HCT116 (cell line): ENCODE measurements at regions not wholly inside any gene's neighbourhood (a gene's known extent, or its start where the extent isn't known, plus 50 kb on each side); places are given as distances from the start of the nearest gene placed in this dataset.

Experiments used
- ATAC-seq: fragments of 200-7000 bp; cut with Tn5 transposase; 2 replicates; pipeline ENCODE4 v1.9.1; 2020; ENCODE audit warnings: mild to moderate bottlenecking, moderate library complexity
- BruUV-seq: library from RNA; stranded (reverse); fragments of 400-500 nt; replicated peaks from 2 replicates; lab custom pipeline; 2021; lab: Mats Ljungman, UMichigan
- CTCF ChIA-PET: fragments of 300-600 bp; sonication (Branson Sonifier 250); formaldehyde crosslinking; loops from one replicate; lab custom pipeline; 2021; ENCODE audit warnings: antibody characterized with exemption; lab: Charles Lee
- POLR2A ChIA-PET: fragments of 300-600, 350-600 bp; sonication (Branson Sonifier 250); formaldehyde crosslinking; loops from one replicate; lab custom pipeline; 2021; ENCODE audit warnings: antibody characterized with exemption; lab: Charles Lee
- RAD21 ChIA-PET, 2 experiments: fragments of 300-600 bp; sonication (Branson Sonifier 250); formaldehyde crosslinking; loops; one replicate each; lab custom pipeline; 2023; ENCODE audit warnings: low total read pairs in 2 of 2; ENCODE audit not compliant: uncharacterized antibody in 2 of 2, unreplicated experiment in 2 of 2, low non-redundant PET in 1 of 2; lab: Charles Lee
- DNase-seq: peaks from one replicate; pipeline ENCODE4 v3.0.0-alpha.2; 2010; ENCODE audit warnings: low read depth, low spot score
- H2AFZ ChIP-seq: fragments of 200-600 bp; shearing (Covaris generic), sonication (generic); 2 replicates; pipeline ENCODE4 v1.6.1; 2017; ENCODE audit warnings: low read depth, mixed run types, mixed read lengths, antibody characterized with exemption, low read length; ENCODE audit not compliant: poor library complexity, severe bottlenecking
- H3K27ac ChIP-seq: 2 replicates; pipeline ENCODE4 v1.5.1; 2012; ENCODE audit warnings: low read depth, low read length
- H3K27me3 ChIP-seq: fragments of 200-600 bp; sonication (generic); 2 replicates; pipeline ENCODE4 v1.6.1; 2016; ENCODE audit warnings: mixed run types, low read length, mixed read lengths; ENCODE audit not compliant: insufficient read depth
- H3K36me3 ChIP-seq, 2 experiments: fragments of 200-500 bp in 1 of 2; fragments of 200-600 bp in 1 of 2; sonication (Bioruptor generic) in 1 of 2; sonication (generic) in 1 of 2; 2 replicates each; pipeline versions ENCODE4 v1.5.1 to v1.6.1; 2014 to 2016; ENCODE audit warnings: low read length in 2 of 2, inconsistent platforms in 1 of 2, mixed read lengths in 1 of 2, mixed run types in 1 of 2; ENCODE audit not compliant: insufficient read depth in 2 of 2, control insufficient read depth in 1 of 2
- H3K4me1 ChIP-seq, 2 experiments: fragments of 200-600 bp in 1 of 2; sonication (generic) in 1 of 2; 2 replicates each; pipeline versions ENCODE4 v1.5.1 to v1.6.1; 2012 to 2017; ENCODE audit warnings: low read length in 2 of 2, inconsistent platforms in 1 of 2, mild to moderate bottlenecking in 1 of 2, mixed read lengths in 1 of 2, mixed run types in 1 of 2, moderate library complexity in 1 of 2; ENCODE audit not compliant: insufficient read depth in 2 of 2, control insufficient read depth in 1 of 2
- H3K4me2 ChIP-seq: fragments of 200-600 bp; sonication (generic); 2 replicates; pipeline ENCODE4 v1.6.1; 2017; ENCODE audit warnings: mixed run types, low read length, mixed read lengths
- H3K4me3 ChIP-seq, 2 experiments: fragments of 200-600 bp in 1 of 2; sonication (generic) in 1 of 2; replicated peaks in 1 of 2; 2 replicates each; pipeline ENCODE4 v1.5.1; 2011 to 2016; ENCODE audit warnings: low read length in 2 of 2, control low read depth in 1 of 2, low read depth in 1 of 2, mild to moderate bottlenecking in 1 of 2, mixed read lengths in 1 of 2, mixed run types in 1 of 2
- H3K79me2 ChIP-seq: fragments of 200-600 bp; sonication (generic); 2 replicates; pipeline ENCODE4 v1.6.1; 2017; ENCODE audit warnings: mild to moderate bottlenecking, mixed run types, low read length, moderate library complexity, mixed read lengths; ENCODE audit not compliant: insufficient read depth
- H3K9ac ChIP-seq: fragments of 200-600 bp; sonication (generic); 2 replicates; pipeline ENCODE4 v1.6.1; 2016; ENCODE audit warnings: low read length, mixed read lengths
- H3K9me2 ChIP-seq: fragments of 200-600 bp; sonication (generic), shearing (Covaris generic); 2 replicates; pipeline ENCODE4 v1.6.1; 2017; ENCODE audit warnings: mixed run types, mild to moderate bottlenecking, moderate library complexity; ENCODE audit not compliant: insufficient read depth
- H3K9me3 ChIP-seq, 2 experiments: fragments of 200-500 bp in 1 of 2; fragments of 200-600 bp in 1 of 2; sonication (Bioruptor generic) in 1 of 2; sonication (generic) in 1 of 2; 2 replicates each; pipeline ENCODE4 v1.6.1; 2014 to 2017; ENCODE audit warnings: low read length in 2 of 2, mixed read lengths in 2 of 2, inconsistent platforms in 1 of 2, low read depth in 1 of 2, mild to moderate bottlenecking in 1 of 2, mixed run types in 1 of 2, moderate library complexity in 1 of 2; ENCODE audit not compliant: control insufficient read depth in 1 of 2, insufficient read depth in 1 of 2
- H4K20me1 ChIP-seq: fragments of 200-600 bp; sonication (generic), shearing (Covaris generic); 2 replicates; pipeline ENCODE4 v1.6.1; 2017; ENCODE audit warnings: mixed run types, mild to moderate bottlenecking, moderate library complexity; ENCODE audit not compliant: insufficient read depth
- CTCF ChIP-seq, 3 experiments: fragments of 200-600 bp in 1 of 3; sonication (generic) in 1 of 3; IDR thresholded peaks in 2 of 3; conservative IDR thresholded peaks in 1 of 3; 2 replicates each; pipeline ENCODE4 v1.5.1; 2012 to 2017; ENCODE audit warnings: low read depth in 2 of 3, low read length in 2 of 3, antibody characterized with exemption in 1 of 3, borderline replicate concordance in 1 of 3, control low read depth in 1 of 3, mild to moderate bottlenecking in 1 of 3, mixed read lengths in 1 of 3, mixed run types in 1 of 3, moderate library complexity in 1 of 3; ENCODE audit not compliant: insufficient read depth in 1 of 3
- RAD21 ChIP-seq: IDR thresholded peaks from 2 replicates; pipeline ENCODE4 v1.6.1; 2012; ENCODE audit warnings: low read depth, mild to moderate bottlenecking
- SRF ChIP-seq: IDR thresholded peaks from 2 replicates; pipeline ENCODE4 v1.6.1; 2012; ENCODE audit warnings: low read depth
- TCF7L2 ChIP-seq: IDR thresholded peaks from 2 replicates; pipeline ENCODE4 v1.7.0; 2011; ENCODE audit warnings: borderline replicate concordance, inconsistent platforms; ENCODE audit not compliant: insufficient read depth, insufficient read length; ENCODE audit errors: extremely low read depth
- intact Hi-C: fragments of 100-400 bp; cut with micrococcal nuclease; formaldehyde crosslinking; loops from 2 replicates; pipeline ENCODE4 v1.10.0; 2022

GRCh38 chr3:59153648-59154047 lies 103.8 kb upstream of the CFAP20DC start:
- H2AFZ ChIP-seq: no peak overlapping the region
- intact Hi-C loops: no loop called here
- no peaks in the 10 kb centered on the region for H3K79me2 ChIP-seq
- POLR2A ChIA-PET: no interaction called here
- no peak overlapping the region for H3K9ac ChIP-seq
- no TSS peak for BruUV-seq
- DNase-seq: no peak
- no peaks in the 10 kb centered on the region for H3K9me3 ChIP-seq
- RAD21 ChIA-PET: no interaction called here
- no peaks in the 10 kb centered on the region for H3K36me3 ChIP-seq
- no peak overlapping the region for H3K4me2 ChIP-seq
- CTCF ChIA-PET: no interaction called here
- ATAC-seq: no peak
- H3K27ac ChIP-seq: no peak overlapping the region
- H3K4me1 ChIP-seq: no peaks in the 10 kb centered on the region; a peak in 1 of 4 replicates
- no peak overlapping the region for H3K4me3 ChIP-seq
- H3K9me2 ChIP-seq: no peaks in the 10 kb centered on the region
- H3K27me3 ChIP-seq: no peaks in the 10 kb centered on the region
- no peaks in the 10 kb centered on the region for H4K20me1 ChIP-seq
- no peak for TF ChIP-seq TCF7L2
- TF ChIP-seq, all 23 proteins: peak for 0

GRCh38 chr3:59152943-59153342 lies 103.1 kb upstream of the CFAP20DC start:
- DNase-seq: no peak
- TF ChIP-seq RAD21: no peak
- TF ChIP-seq TCF7L2: no peak
- no peak for TF ChIP-seq CTCF (IDR thresholded peaks at IDR 0.05 in 2 of 3, conservative IDR thresholded peaks at IDR 0.05 in 1 of 3; ENCODE audit: borderline replicate concordance in 1 of 3, insufficient read depth in 1 of 3, low read depth in 2 of 3, low read length in 2 of 3)
- no peak for TF ChIP-seq SRF
- TF ChIP-seq, all 23 proteins: peak for 0
- BruUV-seq: no TSS peak
- Histone ChIP-seq H3K9me3 (no peaks in the 10 kb centered on the region), H4K20me1 (no peaks in the 10 kb centered on the region), H3K79me2 (no peaks in the 10 kb centered on the region), H3K27ac (no peak overlapping the region), H3K9ac (no peak overlapping the region), H3K36me3 (no peaks in the 10 kb centered on the region), H3K4me2 (no peak overlapping the region), H3K4me3 (no peak overlapping the region), H3K27me3 (no peaks in the 10 kb centered on the region), H3K4me1 (no peaks in the 10 kb centered on the region; a peak in 1 of 4 replicates), H2AFZ (no peak overlapping the region), H3K9me2 (no peaks in the 10 kb centered on the region)
- no peak for ATAC-seq
- intact Hi-C loops: no loop called here
- CTCF ChIA-PET: no interaction called here
- POLR2A ChIA-PET: no interaction called here
- RAD21 ChIA-PET: no interaction called here
